ENCODE measurements at regions not wholly inside any gene's neighbourhood (a gene's known extent, or its start where the extent isn't known, plus 50 kb on each side); places are given as distances from the start of the nearest gene placed in this dataset.

DNA sequence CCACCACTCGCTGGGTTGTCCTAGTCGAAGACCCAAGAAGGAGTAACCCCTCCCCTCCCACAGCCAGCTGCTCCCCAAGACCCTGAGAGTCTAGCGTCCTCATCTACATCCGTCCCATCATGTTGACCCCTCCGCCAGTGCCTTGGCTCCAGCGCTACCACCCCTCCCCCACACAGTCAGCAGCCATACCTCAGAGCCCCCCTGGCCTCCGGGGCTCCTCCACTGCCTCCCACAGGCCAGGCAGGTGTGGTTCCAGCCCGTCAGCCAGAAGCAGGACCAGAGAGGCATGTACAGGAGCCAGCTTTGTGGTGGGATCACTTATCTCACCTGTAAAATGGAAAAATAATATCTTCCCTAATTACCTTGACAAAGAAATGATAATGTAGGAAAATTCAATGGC is 51.5 kb upstream of the PHF21B start:
- Histone ChIP-seq H3K27me3 (ENCODE audit: control insufficient read depth in 1 of 2, insufficient read depth in 2 of 2, low read length in 1 of 2) (no peaks in the 10 kb centered on the region), H3K27ac (ENCODE audit: low read depth in 1 of 2, low read length in 2 of 2) (no peak overlapping the region), H3K9me3 (ENCODE audit: control insufficient read depth, low read length) (peaks cover 1% of the 10 kb centered on the region), H3K4me1 (ENCODE audit: control insufficient read depth in 1 of 2, insufficient read depth in 2 of 2, low read length in 2 of 2) (no peaks in the 10 kb centered on the region), H3K36me3 (ENCODE audit: control insufficient read depth in 1 of 2, insufficient read depth in 2 of 2, low read length in 1 of 2) (no peaks in the 10 kb centered on the region), H3K4me3 (ENCODE audit: low read length in 2 of 2) (no peak overlapping the region)
- ATAC-seq (ENCODE audit: low FRiP score) (no peak), DNase-seq (no peak)
- intact Hi-C loops (cut with DNase I) = no loop called here
- WGBS, 2 donors = 80 to 81% methylated on average over 8 of the region's 8 CpGs

- H3K4me1 ChIP-seq (ENCODE audit: control insufficient read depth in 1 of 2, insufficient read depth in 2 of 2, low read length in 2 of 2) = no peaks in the 10 kb centered on the region
- peaks cover 3% of the 10 kb centered on the region for H3K9me3 ChIP-seq (ENCODE audit: control insufficient read depth, low read length)
- DNase-seq (no peak), ATAC-seq (ENCODE audit: low FRiP score) (no peak)
- 43% methylated on average over 18 of the region's 18 CpGs for WGBS, 2 donors
- no peaks in the 10 kb centered on the region for H3K36me3 ChIP-seq (ENCODE audit: control insufficient read depth in 1 of 2, insufficient read depth in 2 of 2, low read length in 1 of 2)
- H3K27me3 ChIP-seq (ENCODE audit: control insufficient read depth in 1 of 2, insufficient read depth in 2 of 2, low read length in 1 of 2) = no peaks in the 10 kb centered on the region
- no peak overlapping the region for H3K4me3 ChIP-seq (ENCODE audit: low read length in 2 of 2)
- intact Hi-C loops (cut with DNase I) = no loop called here
- H3K27ac ChIP-seq (ENCODE audit: low read depth in 1 of 2, low read length in 2 of 2) = no peak overlapping the region
These were observed 54.8 kb upstream of the PHF21B start for GRCh38 chr22:45064313-45065278.

DNA sequence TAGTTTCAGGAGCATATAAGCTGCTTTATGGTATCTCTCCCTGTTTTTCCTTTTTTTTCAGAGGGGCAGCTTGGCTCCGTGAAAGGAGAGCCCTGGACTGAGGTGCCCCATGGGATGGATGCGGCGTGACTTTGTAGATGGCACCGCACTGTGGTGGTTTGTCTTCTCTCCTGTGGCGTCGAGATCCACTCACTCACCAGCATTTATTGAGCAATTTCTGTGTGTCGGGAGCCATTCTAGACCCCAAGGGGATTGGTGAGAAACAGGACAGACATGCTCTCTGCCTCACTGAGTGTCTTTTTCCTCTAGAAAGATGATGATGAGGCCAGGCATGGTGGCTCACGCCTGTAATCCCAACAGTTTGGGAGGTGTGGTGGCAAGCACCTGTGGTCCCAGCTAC is 55.9 kb upstream of the PHF21B start:
- intact Hi-C loops (cut with DNase I) = no loop called here

GRCh38 chr22:45067731-45068130 is 57.9 kb upstream of the PHF21B start:
- no peak for ATAC-seq (ENCODE audit: low FRiP score)

More for the DNA sequence above, 55.9 kb upstream of the PHF21B start:
- no peak for DNase-seq
- H3K4me1 ChIP-seq (ENCODE audit: control insufficient read depth in 1 of 2, insufficient read depth in 2 of 2, low read length in 2 of 2) = no peaks in the 10 kb centered on the region
- no peak overlapping the region for H3K27ac ChIP-seq (ENCODE audit: low read depth in 1 of 2, low read length in 2 of 2)
- no peaks in the 10 kb centered on the region for H3K36me3 ChIP-seq (ENCODE audit: control insufficient read depth in 1 of 2, insufficient read depth in 2 of 2, low read length in 1 of 2)
- H3K9me3 ChIP-seq (ENCODE audit: control insufficient read depth, low read length) = peaks cover 3% of the 10 kb centered on the region
- no peaks in the 10 kb centered on the region for H3K27me3 ChIP-seq (ENCODE audit: control insufficient read depth in 1 of 2, insufficient read depth in 2 of 2, low read length in 1 of 2)
- 82 to 86% methylated on average over 8 of the region's 8 CpGs for WGBS, 2 donors
- no peak overlapping the region for H3K4me3 ChIP-seq (ENCODE audit: low read length in 2 of 2)
- ATAC-seq (ENCODE audit: low FRiP score) = no peak

DNA sequence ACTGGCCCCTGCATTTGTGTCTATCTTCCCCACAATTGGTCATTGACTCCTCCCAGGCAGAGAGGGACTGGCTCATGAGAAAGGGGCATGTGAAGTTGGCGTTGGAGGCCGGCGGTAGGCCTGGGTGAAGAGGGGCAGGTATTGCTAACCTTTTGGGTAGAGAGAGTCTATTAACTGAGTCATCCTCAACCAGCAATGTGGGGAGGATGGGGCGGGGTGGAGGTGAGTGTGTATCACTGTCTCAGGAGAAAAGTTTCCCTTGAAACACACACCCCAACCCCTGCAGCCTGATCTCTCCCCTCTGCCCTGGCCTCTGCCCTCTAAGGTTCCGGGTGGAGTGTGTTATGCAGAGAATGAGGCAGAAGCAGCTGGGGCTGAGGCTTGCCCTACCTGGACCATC is 60.1 kb upstream of the PHF21B start:
- H3K4me3 ChIP-seq (ENCODE audit: low read length in 2 of 2) = no peak overlapping the region
- intact Hi-C loops (cut with DNase I) = no loop called here
- H3K4me1 ChIP-seq (ENCODE audit: control insufficient read depth in 1 of 2, insufficient read depth in 2 of 2, low read length in 2 of 2) = no peaks in the 10 kb centered on the region
- H3K36me3 ChIP-seq (ENCODE audit: control insufficient read depth in 1 of 2, insufficient read depth in 2 of 2, low read length in 1 of 2) = no peaks in the 10 kb centered on the region
- no peaks in the 10 kb centered on the region for H3K27me3 ChIP-seq (ENCODE audit: control insufficient read depth in 1 of 2, insufficient read depth in 2 of 2, low read length in 1 of 2)
- DNase-seq = no peak
- WGBS, 2 donors = 82 to 87% methylated on average over 5 of the region's 5 CpGs
- no peak overlapping the region for H3K27ac ChIP-seq (ENCODE audit: low read depth in 1 of 2, low read length in 2 of 2)
- ATAC-seq (ENCODE audit: low FRiP score) = no peak
- peaks cover 3% of the 10 kb centered on the region for H3K9me3 ChIP-seq (ENCODE audit: control insufficient read depth, low read length)

More at GRCh38 chr22:45067731-45068130, 57.9 kb upstream of the PHF21B start:
- no peaks in the 10 kb centered on the region for H3K36me3 ChIP-seq (ENCODE audit: control insufficient read depth in 1 of 2, insufficient read depth in 2 of 2, low read length in 1 of 2)
- 5 to 6% methylated on average over 1 of the region's 1 CpG for WGBS, 2 donors
- no peak overlapping the region for H3K4me3 ChIP-seq (ENCODE audit: low read length in 2 of 2)
- no peaks in the 10 kb centered on the region for H3K4me1 ChIP-seq (ENCODE audit: control insufficient read depth in 1 of 2, insufficient read depth in 2 of 2, low read length in 2 of 2)
- no peaks in the 10 kb centered on the region for H3K27me3 ChIP-seq (ENCODE audit: control insufficient read depth in 1 of 2, insufficient read depth in 2 of 2, low read length in 1 of 2)
- peaks cover 3% of the 10 kb centered on the region for H3K9me3 ChIP-seq (ENCODE audit: control insufficient read depth, low read length)
- no peak for DNase-seq
- intact Hi-C loops (cut with DNase I) = no loop called here
- H3K27ac ChIP-seq (ENCODE audit: low read depth in 1 of 2, low read length in 2 of 2) = no peak overlapping the region

- no peak for ATAC-seq (ENCODE audit: low FRiP score)
- H3K9me3 ChIP-seq (ENCODE audit: control insufficient read depth, low read length) = peaks cover 1% of the 10 kb centered on the region
- intact Hi-C loops (cut with DNase I) = no loop called here
- H3K4me3 ChIP-seq (ENCODE audit: low read length in 2 of 2) = no peak overlapping the region
- no peaks in the 10 kb centered on the region for H3K36me3 ChIP-seq (ENCODE audit: control insufficient read depth in 1 of 2, insufficient read depth in 2 of 2, low read length in 1 of 2)
- DNase-seq = no peak
- H3K4me1 ChIP-seq (ENCODE audit: control insufficient read depth in 1 of 2, insufficient read depth in 2 of 2, low read length in 2 of 2) = no peaks in the 10 kb centered on the region
- no peaks in the 10 kb centered on the region for H3K27me3 ChIP-seq (ENCODE audit: control insufficient read depth in 1 of 2, insufficient read depth in 2 of 2, low read length in 1 of 2)
- H3K27ac ChIP-seq (ENCODE audit: low read depth in 1 of 2, low read length in 2 of 2) = no peak overlapping the region
- WGBS, 2 donors = 48 to 49% methylated on average over 9 of the region's 9 CpGs
These were observed 61.8 kb upstream of the PHF21B start for GRCh38 chr22:45071618-45072017.

DNA sequence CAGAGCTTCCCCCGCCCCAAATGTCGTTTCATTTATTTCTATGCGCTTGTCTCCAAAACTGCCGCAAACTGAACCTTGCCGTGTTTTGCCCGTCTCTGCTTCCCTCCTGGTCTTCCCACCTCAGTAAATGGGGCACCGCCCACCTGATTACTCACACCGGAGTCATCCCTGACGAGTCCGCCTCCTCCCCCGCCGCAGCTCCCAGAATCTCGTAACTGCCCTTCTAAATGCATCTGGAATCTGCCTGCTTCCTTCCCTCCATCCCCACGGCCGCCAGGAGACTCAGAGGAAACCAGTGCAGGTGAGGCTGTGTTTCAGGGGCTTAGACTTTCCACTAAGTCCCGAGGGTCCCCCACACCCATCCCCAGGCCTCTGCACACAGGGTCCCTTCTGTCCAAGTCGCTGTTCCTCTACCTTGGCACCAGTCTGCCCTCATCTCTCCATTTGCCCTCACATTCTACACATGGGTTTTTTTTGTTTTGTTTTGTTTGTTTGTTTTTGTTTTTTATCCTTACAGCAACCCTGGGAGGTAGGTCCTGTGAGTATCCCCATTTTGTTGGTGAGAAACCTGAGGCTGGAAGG is 62.6 kb upstream of the PHF21B start:
- Histone ChIP-seq H3K4me3 (ENCODE audit: low read length in 2 of 2) (no peak overlapping the region), H3K36me3 (ENCODE audit: control insufficient read depth in 1 of 2, insufficient read depth in 2 of 2, low read length in 1 of 2) (no peaks in the 10 kb centered on the region), H3K4me1 (ENCODE audit: control insufficient read depth in 1 of 2, insufficient read depth in 2 of 2, low read length in 2 of 2) (no peaks in the 10 kb centered on the region), H3K27me3 (ENCODE audit: control insufficient read depth in 1 of 2, insufficient read depth in 2 of 2, low read length in 1 of 2) (no peaks in the 10 kb centered on the region), H3K27ac (ENCODE audit: low read depth in 1 of 2, low read length in 2 of 2) (no peak overlapping the region), H3K9me3 (ENCODE audit: control insufficient read depth, low read length) (peaks cover 1% of the 10 kb centered on the region)
- intact Hi-C loops (cut with DNase I) = no loop called here
- DNase-seq (no peak), ATAC-seq (ENCODE audit: low FRiP score) (no peak)
- WGBS, 2 donors = 21 to 25% methylated on average over 17 of the region's 17 CpGs

DNA sequence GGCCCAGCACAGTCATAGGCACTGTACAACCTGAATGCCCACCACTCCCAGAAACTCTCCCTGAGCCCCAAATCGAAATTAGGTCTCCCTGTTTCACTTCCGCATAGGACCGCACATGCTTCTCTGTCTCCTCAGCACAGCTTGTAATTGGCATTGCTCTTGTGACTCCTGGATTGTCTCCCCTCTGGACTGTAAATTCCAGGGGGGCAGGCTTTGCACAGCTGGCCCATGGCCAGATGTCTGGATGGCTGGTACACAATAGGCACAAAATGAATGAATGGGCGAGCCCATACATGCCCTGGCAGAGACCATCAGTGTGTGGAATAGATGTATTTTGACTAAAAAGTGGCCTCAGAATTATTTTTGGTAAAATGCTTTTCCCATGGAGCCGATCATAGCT is 63.3 kb upstream of the PHF21B start:
- 77 to 81% methylated on average over 5 of the region's 5 CpGs for WGBS, 2 donors
- Histone ChIP-seq H3K27ac (ENCODE audit: low read depth in 1 of 2, low read length in 2 of 2) (no peak overlapping the region), H3K36me3 (ENCODE audit: control insufficient read depth in 1 of 2, insufficient read depth in 2 of 2, low read length in 1 of 2) (no peaks in the 10 kb centered on the region), H3K9me3 (ENCODE audit: control insufficient read depth, low read length) (peaks cover 1% of the 10 kb centered on the region), H3K4me1 (ENCODE audit: control insufficient read depth in 1 of 2, insufficient read depth in 2 of 2, low read length in 2 of 2) (no peaks in the 10 kb centered on the region), H3K27me3 (ENCODE audit: control insufficient read depth in 1 of 2, insufficient read depth in 2 of 2, low read length in 1 of 2) (no peaks in the 10 kb centered on the region), H3K4me3 (ENCODE audit: low read length in 2 of 2) (no peak overlapping the region)
- DNase-seq = no peak
- no peak for ATAC-seq (ENCODE audit: low FRiP score)
- intact Hi-C loops (cut with DNase I) = no loop called here

- no peaks in the 10 kb centered on the region for H3K4me1 ChIP-seq (ENCODE audit: control insufficient read depth in 1 of 2, insufficient read depth in 2 of 2, low read length in 2 of 2)
- no peak for DNase-seq
- no peak for ATAC-seq (ENCODE audit: low FRiP score)
- 53 to 54% methylated on average over 14 of the region's 14 CpGs for WGBS, 2 donors
- intact Hi-C loops (cut with DNase I) = no loop called here
- no peak overlapping the region for H3K4me3 ChIP-seq (ENCODE audit: low read length in 2 of 2)
- H3K27ac ChIP-seq (ENCODE audit: low read depth in 1 of 2, low read length in 2 of 2) = no peak overlapping the region
- H3K27me3 ChIP-seq (ENCODE audit: control insufficient read depth in 1 of 2, insufficient read depth in 2 of 2, low read length in 1 of 2) = no peaks in the 10 kb centered on the region
- H3K9me3 ChIP-seq (ENCODE audit: control insufficient read depth, low read length) = no peaks in the 10 kb centered on the region
- no peaks in the 10 kb centered on the region for H3K36me3 ChIP-seq (ENCODE audit: control insufficient read depth in 1 of 2, insufficient read depth in 2 of 2, low read length in 1 of 2)
These were observed 67.5 kb upstream of the PHF21B start for GRCh38 chr22:45077286-45077685.
